Trophoblast cell (in vitro differentiated cells and primary cell): ENCODE measurements at regions not wholly inside any gene's neighbourhood (a gene's known extent, or its start where the extent isn't known, plus 50 kb on each side); places are given as distances from the start of the nearest gene placed in this dataset.
A peak's percentile ranks its signal among the peaks of the same experiment; 100 is the strongest.

Experiments used
- DNase-seq, 2 donors: peaks; one replicate each; pipeline ENCODE4 v3.0.0-alpha.2; 2016
- H2AFZ ChIP-seq: 2 replicates; pipeline ENCODE4 v1.6.1; 2013; ENCODE audit warnings: low read length, moderate library complexity, mild to moderate bottlenecking; ENCODE audit not compliant: insufficient read depth, poor library complexity
- H2AK5ac ChIP-seq: 2 replicates; pipeline ENCODE4 v1.6.1; 2013; ENCODE audit warnings: mild to moderate bottlenecking, low read length
- H2BK120ac ChIP-seq: 2 replicates; pipeline ENCODE4 v1.6.1; 2013; ENCODE audit warnings: low read length, mild to moderate bottlenecking, moderate library complexity; ENCODE audit not compliant: insufficient read depth, poor library complexity
- H2BK12ac ChIP-seq: 2 replicates; pipeline ENCODE4 v1.6.1; 2013; ENCODE audit warnings: mild to moderate bottlenecking, low read length, moderate library complexity
- H2BK5ac ChIP-seq: 2 replicates; pipeline ENCODE4 v1.6.1; 2013; ENCODE audit warnings: low read length, low read depth, moderate library complexity, mild to moderate bottlenecking; ENCODE audit not compliant: poor library complexity
- H3K14ac ChIP-seq: 2 replicates; pipeline ENCODE4 v1.6.1; 2013; ENCODE audit warnings: mild to moderate bottlenecking, low read length
- H3K18ac ChIP-seq: 2 replicates; pipeline ENCODE4 v1.6.1; 2013; ENCODE audit warnings: mild to moderate bottlenecking, low read length
- H3K23ac ChIP-seq: 2 replicates; pipeline ENCODE4 v1.6.1; 2013; ENCODE audit warnings: low read length
- H3K27ac ChIP-seq: 2 replicates; pipeline ENCODE4 v1.5.1; 2013; ENCODE audit warnings: low read depth, mild to moderate bottlenecking, inconsistent platforms, low read length, moderate library complexity
- H3K27me3 ChIP-seq: 2 replicates; pipeline ENCODE4 v1.6.1; 2013; ENCODE audit warnings: inconsistent platforms, mild to moderate bottlenecking, low read length, moderate library complexity; ENCODE audit not compliant: insufficient read depth
- H3K36me3 ChIP-seq, 2 experiments: 1 replicate in 1 of 2; 2 replicates in 1 of 2; pipeline ENCODE4 v1.6.1; 2013; ENCODE audit warnings: low read length in 2 of 2, mild to moderate bottlenecking in 2 of 2, moderate library complexity in 1 of 2; ENCODE audit not compliant: insufficient read depth in 2 of 2, control insufficient read depth in 1 of 2
- H3K4ac ChIP-seq: 2 replicates; pipeline ENCODE4 v1.6.1; 2013; ENCODE audit warnings: low read depth, mild to moderate bottlenecking, low read length, moderate library complexity
- H3K4me1 ChIP-seq, 2 experiments: 1 replicate in 1 of 2; 2 replicates in 1 of 2; pipeline ENCODE4 v1.6.1; 2013; ENCODE audit warnings: low read length in 2 of 2, mild to moderate bottlenecking in 2 of 2, moderate library complexity in 1 of 2; ENCODE audit not compliant: insufficient read depth in 2 of 2, control insufficient read depth in 1 of 2
- H3K4me2 ChIP-seq: 2 replicates; pipeline ENCODE4 v1.6.1; 2013; ENCODE audit warnings: inconsistent platforms, mild to moderate bottlenecking, low read length, moderate library complexity
- H3K4me3 ChIP-seq: 2 replicates; pipeline ENCODE4 v1.5.1; 2013; ENCODE audit warnings: mild to moderate bottlenecking, low read depth, low read length, inconsistent platforms
- H3K79me1 ChIP-seq: one replicate; pipeline ENCODE4 v1.6.1; 2013; ENCODE audit warnings: low read length
- H3K79me2 ChIP-seq: 2 replicates; pipeline ENCODE4 v1.6.1; 2013; ENCODE audit warnings: low read length, mild to moderate bottlenecking; ENCODE audit not compliant: control insufficient read depth, insufficient read depth, poor library complexity
- H3K9ac ChIP-seq: 2 replicates; pipeline ENCODE4 v1.6.1; 2013; ENCODE audit warnings: mild to moderate bottlenecking, low read length
- H3K9me3 ChIP-seq: 2 replicates; pipeline ENCODE4 v1.6.1; 2013; ENCODE audit warnings: low read depth, mild to moderate bottlenecking, control low read depth, inconsistent platforms, low read length; ENCODE audit not compliant: insufficient read depth
- H4K12ac ChIP-seq: 2 replicates; pipeline ENCODE4 v1.6.1; 2013; ENCODE audit warnings: low read depth, mild to moderate bottlenecking, low read length, moderate library complexity
- H4K8ac ChIP-seq: 2 replicates; pipeline ENCODE4 v1.6.1; 2013; ENCODE audit warnings: low read depth, mild to moderate bottlenecking, low read length, moderate library complexity
- H4K91ac ChIP-seq: one replicate; pipeline ENCODE4 v1.6.1; 2013; ENCODE audit warnings: low read depth, mild to moderate bottlenecking, low read length, moderate library complexity
- WGBS: extraction: QIAGEN DNeasy Blood & Tissue Kit; methylation state at CpG from one replicate; pipeline ENCODE4 v1.1.7; 2013; ENCODE audit warnings: missing lambda C conversion rate; ENCODE audit not compliant: insufficient read length, insufficient coverage; ENCODE audit errors: extremely low coverage; 5-methylcytosine and 5-hydroxymethylcytosine counted together

GRCh38 chr2:126172631-126173184 lies 483.2 kb upstream of the GYPC start:
- Histone ChIP-seq H3K23ac (no peak overlapping the region), H3K27ac (no peak overlapping the region), H2BK12ac (no peak overlapping the region), H4K12ac (no peak overlapping the region), H2BK5ac (no peak overlapping the region), H4K91ac (no peak overlapping the region), H3K79me1 (no peaks in the 10 kb centered on the region), H3K4me1 (peaks cover 2 to 5% of the 10 kb centered on the region in 2 experiments), H2BK120ac (no peak overlapping the region), H3K18ac (no peak overlapping the region), H3K4me2 (no peak overlapping the region), H2AFZ (no peak overlapping the region), H3K36me3 (no peaks in the 10 kb centered on the region), H3K27me3 (no peaks in the 10 kb centered on the region), H3K9me3 (peaks cover 2% of the 10 kb centered on the region), H3K4me3 (no peak overlapping the region), H3K14ac (no peak overlapping the region), H2AK5ac (no peak overlapping the region), H3K9ac (no peak overlapping the region), H3K79me2 (no peaks in the 10 kb centered on the region), H4K8ac (no peak overlapping the region), H3K4ac (no peak overlapping the region)
- DNase-seq, result peak in 1 of 2 donors; percentile 33
- no CpG with 5 or more reads among the region's 6 CpGs for WGBS

DNA sequence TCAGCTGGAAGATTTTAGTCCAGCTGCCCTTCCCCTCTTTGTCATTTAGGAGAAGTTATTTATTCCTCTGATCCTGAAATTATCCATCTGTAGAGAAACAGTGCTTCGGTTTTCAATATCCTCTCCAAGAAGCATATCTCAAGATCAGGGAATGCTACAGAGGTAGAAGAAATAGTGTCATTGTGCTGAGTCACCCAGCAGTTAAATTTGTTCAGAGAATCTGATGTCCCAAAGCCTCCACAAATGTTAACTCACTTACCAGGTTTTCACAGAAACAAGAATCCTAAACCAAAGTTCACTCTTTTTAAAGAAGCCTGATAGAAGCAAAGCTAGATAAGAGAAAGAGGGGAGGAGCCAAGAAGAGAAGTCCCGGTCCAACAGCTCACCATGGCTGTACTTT lies 480.7 kb upstream of the GYPC start:
- WGBS, result no CpG with 5 or more reads among the region's 2 CpGs
- Histone ChIP-seq H3K23ac (no peak overlapping the region), H3K18ac (no peak overlapping the region)

DNA sequence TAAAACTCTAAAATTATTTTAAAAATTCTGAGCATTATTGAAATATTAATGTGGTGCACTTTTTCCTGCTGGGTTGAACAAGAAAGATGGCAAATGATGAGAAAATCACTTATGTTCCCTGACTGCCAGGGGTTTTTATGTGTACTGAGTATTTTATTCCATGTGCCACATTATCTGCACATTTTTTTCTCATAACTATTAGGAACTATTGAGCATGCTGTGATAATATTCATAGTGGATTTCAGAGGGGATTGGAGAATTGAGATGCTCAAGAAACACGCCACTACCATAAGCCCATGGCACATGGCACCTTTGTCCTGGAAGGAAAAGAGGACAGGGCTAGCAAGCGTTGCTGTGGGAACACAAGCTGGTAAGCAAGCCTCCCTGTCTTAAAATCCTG lies 478.5 kb upstream of the GYPC start:
- peaks cover 2 to 5% of the 10 kb centered on the region in 2 experiments for H3K4me1 ChIP-seq
- no peak overlapping the region for H3K14ac ChIP-seq
- H4K8ac ChIP-seq, result no peak overlapping the region
- no peaks in the 10 kb centered on the region for H3K79me2 ChIP-seq
- no peak for DNase-seq
- no peak overlapping the region for H2AK5ac ChIP-seq
- peaks cover 2% of the 10 kb centered on the region for H3K9me3 ChIP-seq
- H3K36me3 ChIP-seq, result no peaks in the 10 kb centered on the region
- H3K9ac ChIP-seq, result no peak overlapping the region
- H2BK120ac ChIP-seq, result no peak overlapping the region
- no peak overlapping the region for H4K91ac ChIP-seq
- H3K4me3 ChIP-seq, result no peak overlapping the region
- no peak overlapping the region for H4K12ac ChIP-seq
- no peak overlapping the region for H2AFZ ChIP-seq
- no peaks in the 10 kb centered on the region for H3K27me3 ChIP-seq
- no peak overlapping the region for H3K23ac ChIP-seq
- no CpG with 5 or more reads among the region's 2 CpGs for WGBS
- no peak overlapping the region for H2BK5ac ChIP-seq
- H3K18ac ChIP-seq, result no peak overlapping the region
- no peaks in the 10 kb centered on the region for H3K79me1 ChIP-seq
- no peak overlapping the region for H2BK12ac ChIP-seq
- H3K4ac ChIP-seq, result no peak overlapping the region
- H3K4me2 ChIP-seq, result no peak overlapping the region
- no peak overlapping the region for H3K27ac ChIP-seq

More for the DNA sequence above, 480.7 kb upstream of the GYPC start:
- Histone ChIP-seq H3K27me3 (no peaks in the 10 kb centered on the region), H3K36me3 (no peaks in the 10 kb centered on the region), H2AK5ac (no peak overlapping the region), H3K9ac (no peak overlapping the region), H4K91ac (no peak overlapping the region), H3K79me2 (no peaks in the 10 kb centered on the region), H3K4me1 (peaks cover 2 to 5% of the 10 kb centered on the region in 2 experiments), H4K8ac (no peak overlapping the region), H2AFZ (no peak overlapping the region), H2BK5ac (no peak overlapping the region), H3K4ac (no peak overlapping the region), H4K12ac (no peak overlapping the region), H3K4me2 (no peak overlapping the region), H2BK12ac (no peak overlapping the region), H3K27ac (no peak overlapping the region), H3K79me1 (no peaks in the 10 kb centered on the region), H2BK120ac (no peak overlapping the region), H3K14ac (no peak overlapping the region), H3K4me3 (no peak overlapping the region), H3K9me3 (peaks cover 2% of the 10 kb centered on the region)
- peak in 1 of 2 donors; percentile 7 for DNase-seq

DNA sequence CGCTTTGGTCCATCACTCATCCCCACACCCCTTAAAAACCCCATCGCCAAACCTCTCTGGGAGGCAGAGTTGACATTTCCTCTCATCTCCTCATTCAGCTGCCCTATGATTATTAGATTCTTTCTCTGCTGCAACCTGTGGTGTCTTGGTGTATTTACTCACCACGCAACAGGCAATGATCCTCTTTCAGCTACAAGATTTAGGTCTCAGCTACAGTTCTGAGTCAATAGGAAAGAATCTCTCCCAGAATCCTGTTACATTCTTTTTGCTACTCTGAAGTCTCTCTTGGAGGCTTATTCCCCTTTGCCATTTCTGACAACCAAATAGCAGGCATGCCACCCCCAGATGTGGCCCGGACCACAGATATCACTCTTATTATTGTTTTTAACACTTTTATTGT lies 468.3 kb upstream of the GYPC start:
- Histone ChIP-seq H3K4me3 (no peak overlapping the region), H3K14ac (no peak overlapping the region), H2AFZ (no peak overlapping the region), H3K9me3 (no peaks in the 10 kb centered on the region), H3K18ac (no peak overlapping the region), H3K4me2 (peak overlapping the region; percentile 34), H4K91ac (no peak overlapping the region), H2BK12ac (no peak overlapping the region), H2BK120ac (no peak overlapping the region), H3K27me3 (no peaks in the 10 kb centered on the region), H3K79me2 (no peaks in the 10 kb centered on the region), H2AK5ac (no peak overlapping the region), H3K36me3 (no peaks in the 10 kb centered on the region), H3K79me1 (peaks cover 1% of the 10 kb centered on the region), H4K12ac (no peak overlapping the region), H3K4ac (no peak overlapping the region), H3K27ac (no peak overlapping the region), H3K4me1 (peaks cover 2 to 7% of the 10 kb centered on the region in 2 experiments), H2BK5ac (no peak overlapping the region), H4K8ac (no peak overlapping the region), H3K23ac (no peak overlapping the region), H3K9ac (no peak overlapping the region)
- WGBS, result 100% methylated on average over 2 of the region's 4 CpGs
- peak in 1 of 2 donors; percentile 46 for DNase-seq
